ENCODE measurements at regions not wholly inside any gene's neighbourhood (a gene's known extent, or its start where the extent isn't known, plus 50 kb on each side); places are given as distances from the start of the nearest gene placed in this dataset.

DNA sequence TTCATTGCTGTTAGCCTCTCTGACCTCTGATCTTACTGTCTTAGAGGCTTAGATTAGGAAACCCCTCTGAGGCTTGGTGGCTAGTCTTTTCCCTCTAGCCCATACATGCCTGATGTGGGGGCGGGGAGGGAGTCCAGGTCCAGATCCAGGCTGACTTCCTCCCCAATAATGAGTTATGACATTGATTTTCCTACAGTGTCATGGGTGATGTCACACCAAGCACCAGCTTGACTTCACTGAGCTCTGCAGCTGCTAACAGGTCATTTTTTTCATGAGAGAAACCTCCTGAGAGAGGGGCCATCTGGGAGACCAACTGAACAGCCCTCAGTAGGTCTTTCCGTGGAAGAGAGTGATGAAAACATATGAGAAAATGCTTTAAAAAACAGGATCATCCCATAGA, 180.2 kb upstream of the N4BP1 start:
- intact Hi-C loops (cut with DNase I; ENCODE audit: low total_unique reads) = no loop called here
- Histone ChIP-seq H3K27ac (no peak overlapping the region), H3K4me1 (no peaks in the 10 kb centered on the region), H3K9me3 (no peaks in the 10 kb centered on the region), H3K27me3 (no peaks in the 10 kb centered on the region), H3K36me3 (no peaks in the 10 kb centered on the region), H3K4me3 (no peak overlapping the region)
- TF ChIP-seq, protein P1, sequence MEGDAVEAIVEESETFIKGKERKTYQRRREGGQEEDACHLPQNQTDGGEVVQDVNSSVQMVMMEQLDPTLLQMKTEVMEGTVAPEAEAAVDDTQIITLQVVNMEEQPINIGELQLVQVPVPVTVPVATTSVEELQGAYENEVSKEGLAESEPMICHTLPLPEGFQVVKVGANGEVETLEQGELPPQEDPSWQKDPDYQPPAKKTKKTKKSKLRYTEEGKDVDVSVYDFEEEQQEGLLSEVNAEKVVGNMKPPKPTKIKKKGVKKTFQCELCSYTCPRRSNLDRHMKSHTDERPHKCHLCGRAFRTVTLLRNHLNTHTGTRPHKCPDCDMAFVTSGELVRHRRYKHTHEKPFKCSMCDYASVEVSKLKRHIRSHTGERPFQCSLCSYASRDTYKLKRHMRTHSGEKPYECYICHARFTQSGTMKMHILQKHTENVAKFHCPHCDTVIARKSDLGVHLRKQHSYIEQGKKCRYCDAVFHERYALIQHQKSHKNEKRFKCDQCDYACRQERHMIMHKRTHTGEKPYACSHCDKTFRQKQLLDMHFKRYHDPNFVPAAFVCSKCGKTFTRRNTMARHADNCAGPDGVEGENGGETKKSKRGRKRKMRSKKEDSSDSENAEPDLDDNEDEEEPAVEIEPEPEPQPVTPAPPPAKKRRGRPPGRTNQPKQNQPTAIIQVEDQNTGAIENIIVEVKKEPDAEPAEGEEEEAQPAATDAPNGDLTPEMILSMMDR (IDR thresholded peaks at IDR 0.05) = no peak
- no peak for TF ChIP-seq POLR2A (IDR thresholded peaks at IDR 0.05)
- DNase-seq = no peak

DNA sequence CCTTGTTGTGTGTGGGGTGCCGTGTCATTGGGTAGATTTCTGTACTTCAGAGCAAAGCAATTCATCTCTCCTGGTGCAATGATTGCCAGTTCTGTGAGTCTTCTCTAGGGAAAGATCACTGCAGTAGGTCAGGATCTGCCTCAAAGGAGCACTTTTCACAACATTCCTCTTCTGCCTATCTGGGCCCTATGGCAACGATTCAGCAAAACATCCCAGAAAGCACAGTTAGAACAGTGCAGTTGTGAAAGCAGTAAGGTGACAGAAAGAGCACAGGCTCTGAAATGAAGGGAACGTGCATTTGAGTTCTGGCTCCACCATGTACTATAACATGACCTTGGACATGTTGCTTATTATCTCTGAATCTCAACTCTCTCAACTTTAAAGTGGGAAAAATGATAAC, 178.5 kb upstream of the N4BP1 start:
- H3K36me3 ChIP-seq = no peaks in the 10 kb centered on the region
- DNase-seq = no peak
- H3K4me1 ChIP-seq = no peaks in the 10 kb centered on the region
- H3K4me3 ChIP-seq = no peak overlapping the region
- no peak overlapping the region for H3K27ac ChIP-seq
- TF ChIP-seq POLR2A (IDR thresholded peaks at IDR 0.05) = no peak
- TF ChIP-seq, protein P1 (IDR thresholded peaks at IDR 0.05) = no peak
- intact Hi-C loops (cut with DNase I; ENCODE audit: low total_unique reads) = no loop called here
- no peaks in the 10 kb centered on the region for H3K9me3 ChIP-seq
- H3K27me3 ChIP-seq = no peaks in the 10 kb centered on the region

DNA sequence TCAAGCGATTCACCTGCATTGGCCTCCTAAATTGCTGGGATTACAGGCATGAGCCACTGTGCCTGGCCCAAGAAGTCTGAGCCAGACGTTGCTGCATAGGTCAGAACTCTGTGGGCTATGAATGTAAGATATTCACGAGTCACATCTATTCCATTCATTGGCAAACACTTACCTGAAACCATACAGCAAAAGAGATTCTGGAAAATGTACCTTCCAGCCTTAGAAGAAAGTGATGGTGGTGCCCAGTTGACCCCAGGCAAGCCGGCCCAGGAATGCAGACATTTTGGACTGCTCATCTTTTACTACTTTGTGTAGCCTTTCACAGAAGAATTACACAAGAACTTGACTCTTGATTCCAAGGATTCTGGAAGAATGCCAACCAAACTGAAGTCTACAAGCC, 135.6 kb upstream of the N4BP1 start:
- Histone ChIP-seq H3K27ac (no peak overlapping the region), H3K9me3 (no peaks in the 10 kb centered on the region), H3K27me3 (no peaks in the 10 kb centered on the region), H3K4me3 (no peak overlapping the region), H3K36me3 (no peaks in the 10 kb centered on the region), H3K4me1 (no peaks in the 10 kb centered on the region)
- intact Hi-C loops (cut with DNase I; ENCODE audit: low total_unique reads) = no loop called here
- TF ChIP-seq, protein P1 (IDR thresholded peaks at IDR 0.05) = no peak
- no peak for TF ChIP-seq POLR2A (IDR thresholded peaks at IDR 0.05)
- DNase-seq = no peak

DNA sequence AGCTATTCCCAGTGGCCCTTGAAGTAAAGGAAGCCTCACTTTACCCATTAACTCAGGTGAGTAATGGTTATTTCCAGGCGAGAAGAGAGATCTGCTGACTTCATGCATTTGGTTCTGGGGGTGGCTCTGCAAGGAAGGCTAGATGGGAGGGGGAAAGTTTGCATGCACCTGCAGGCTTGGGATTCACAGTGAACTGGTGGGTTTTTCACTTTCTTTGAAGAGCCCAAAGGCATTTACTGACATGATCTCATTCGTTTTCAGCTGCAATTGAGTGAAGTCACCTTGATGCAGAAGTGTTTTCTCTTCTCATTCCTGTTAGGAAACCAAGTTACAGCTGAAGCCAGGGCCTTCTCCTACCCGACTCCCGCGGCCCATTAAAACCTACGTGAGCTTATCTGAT, 131.0 kb upstream of the N4BP1 start:
- DNase-seq = no peak
- Histone ChIP-seq H3K27ac (no peak overlapping the region), H3K4me3 (no peak overlapping the region), H3K36me3 (no peaks in the 10 kb centered on the region), H3K4me1 (no peaks in the 10 kb centered on the region), H3K9me3 (no peaks in the 10 kb centered on the region), H3K27me3 (no peaks in the 10 kb centered on the region)
- no peak for TF ChIP-seq POLR2A (IDR thresholded peaks at IDR 0.05)
- TF ChIP-seq, protein P1 (IDR thresholded peaks at IDR 0.05) = no peak
- intact Hi-C loops (cut with DNase I; ENCODE audit: low total_unique reads) = no loop called here

DNA sequence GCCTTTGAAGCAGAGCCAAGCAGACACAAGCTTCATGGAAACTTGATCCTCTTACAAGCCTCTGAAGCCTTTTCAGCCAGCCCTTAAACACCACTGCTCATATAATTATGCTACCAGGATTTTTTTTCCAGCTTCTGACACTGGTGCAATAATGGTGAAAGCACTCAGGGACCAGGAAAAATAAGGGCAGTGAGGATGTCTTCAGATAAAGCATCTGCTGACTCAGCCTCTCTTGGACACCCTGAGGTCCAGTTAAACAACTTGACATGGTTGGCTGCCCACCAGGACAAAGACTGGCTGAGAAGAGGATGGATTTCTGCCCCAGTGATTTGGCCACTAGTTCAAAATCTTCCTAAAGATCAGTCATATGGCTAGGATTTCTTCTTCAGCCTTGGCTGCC, 124.2 kb upstream of the N4BP1 start:
- H3K4me1 ChIP-seq = no peaks in the 10 kb centered on the region
- H3K27ac ChIP-seq = no peak overlapping the region
- H3K4me3 ChIP-seq = no peak overlapping the region
- no peaks in the 10 kb centered on the region for H3K27me3 ChIP-seq
- intact Hi-C loops (cut with DNase I; ENCODE audit: low total_unique reads) = no loop called here
- no peak for TF ChIP-seq POLR2A (IDR thresholded peaks at IDR 0.05)
- TF ChIP-seq, protein P1 (IDR thresholded peaks at IDR 0.05) = no peak
- H3K9me3 ChIP-seq = no peaks in the 10 kb centered on the region
- no peak for DNase-seq
- H3K36me3 ChIP-seq = no peaks in the 10 kb centered on the region

Data from uterus (tissue), 3 donors.